GM19025 (cell line): ENCODE measurements at regions not wholly inside any gene's neighbourhood (a gene's known extent, or its start where the extent isn't known, plus 50 kb on each side); places are given as distances from the start of the nearest gene placed in this dataset.
"Not testable (repeated sequence)": the region's sequence is repeated elsewhere in the genome, so short reads cannot be mapped to it uniquely, and the experiment has no call there.

Source experiments
- ATAC-seq: cut with Tn5 transposase; IDR thresholded peaks from one replicate; pipeline ENCODE4 v1.9.1; 2021; ENCODE audit warnings: mild to moderate bottlenecking, low read depth, moderate library complexity; ENCODE audit not compliant: unreplicated experiment

- no peak for ATAC-seq
Measured at GRCh38 chr2:125576558-125576957, 1079.4 kb upstream of the GYPC start.

GRCh38 chr2:125581557-125581956 lies 1074.4 kb upstream of the GYPC start:
- no peak for ATAC-seq

- ATAC-seq: no peak
Measured at GRCh38 chr2:125582516-125582915, 1073.4 kb upstream of the GYPC start.

- ATAC-seq: no peak
Measured at GRCh38 chr2:125584732-125585131, 1071.2 kb upstream of the GYPC start.

- no peak for ATAC-seq
Measured at GRCh38 chr2:125588780-125589179, 1067.2 kb upstream of the GYPC start.

GRCh38 chr2:125591954-125592353 lies 1064.0 kb upstream of the GYPC start:
- ATAC-seq: no peak

GRCh38 chr2:125593036-125593435 lies 1062.9 kb upstream of the GYPC start:
- ATAC-seq: no peak

GRCh38 chr2:125596612-125597011 lies 1059.3 kb upstream of the GYPC start:
- ATAC-seq: no peak

- no peak for ATAC-seq
Measured at GRCh38 chr2:125615438-125615837, 1040.5 kb upstream of the GYPC start.

- no peak for ATAC-seq
Measured at GRCh38 chr2:125630377-125630776, 1025.6 kb upstream of the GYPC start.

GRCh38 chr2:125634662-125635061 lies 1021.3 kb upstream of the GYPC start:
- no peak for ATAC-seq

GRCh38 chr2:125638345-125638744 lies 1017.6 kb upstream of the GYPC start:
- ATAC-seq: no peak

- no peak for ATAC-seq
Measured at GRCh38 chr2:125642032-125642431, 1013.9 kb upstream of the GYPC start.

GRCh38 chr2:125643128-125643527 lies 1012.8 kb upstream of the GYPC start:
- ATAC-seq: no peak

GRCh38 chr2:125643585-125643984 lies 1012.4 kb upstream of the GYPC start:
- ATAC-seq: no peak

GRCh38 chr2:125644257-125644656 lies 1011.7 kb upstream of the GYPC start:
- no peak for ATAC-seq

GRCh38 chr2:125652280-125652679 lies 1003.7 kb upstream of the GYPC start:
- ATAC-seq: no peak

- ATAC-seq: no peak
Measured at GRCh38 chr2:125654226-125654625, 1001.7 kb upstream of the GYPC start.

GRCh38 chr2:125656190-125656589 lies 999.8 kb upstream of the GYPC start:
- ATAC-seq: no peak

- ATAC-seq: no peak
Measured at GRCh38 chr2:125658583-125658982, 997.4 kb upstream of the GYPC start.

- not testable (repeated sequence) for ATAC-seq
Measured at GRCh38 chr2:125660369-125660768, 995.6 kb upstream of the GYPC start.

GRCh38 chr2:125667630-125668029 lies 988.3 kb upstream of the GYPC start:
- no peak for ATAC-seq

GRCh38 chr2:125679903-125680302 lies 976.1 kb upstream of the GYPC start:
- ATAC-seq: no peak
